ENCODE measurements at regions not wholly inside any gene's neighbourhood (a gene's known extent, or its start where the extent isn't known, plus 50 kb on each side); places are given as distances from the start of the nearest gene placed in this dataset.

DNA sequence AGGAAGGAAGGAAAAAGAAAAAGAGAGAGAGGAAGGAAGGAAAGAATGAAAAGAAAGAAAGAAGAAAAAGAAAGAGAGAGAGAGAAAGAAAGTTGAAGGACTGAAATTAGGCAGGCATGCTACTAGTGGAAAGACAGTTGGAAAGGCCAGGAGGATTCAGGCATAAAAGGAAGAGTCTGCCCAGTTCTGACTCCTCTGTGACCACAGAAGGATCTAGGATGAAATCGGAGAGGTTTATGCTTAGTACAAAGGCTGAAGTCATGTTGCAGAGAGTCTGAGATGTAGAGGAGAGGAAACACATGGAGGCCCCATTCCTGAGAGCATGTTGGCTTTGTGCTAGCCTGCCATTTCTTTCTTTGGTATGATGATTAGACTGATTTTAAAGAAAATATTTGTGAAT, 246.5 kb upstream of the ARGLU1 start:
- H3K9me3 Mint-ChIP-seq: no peaks in the 10 kb centered on the region
- no peaks in the 10 kb centered on the region for H3K36me3 Mint-ChIP-seq (ENCODE audit: low read depth)
- H3K4me1 Mint-ChIP-seq: no peaks in the 10 kb centered on the region
- H3K27me3 Mint-ChIP-seq: no peaks in the 10 kb centered on the region
- CTCF ChIA-PET: no interaction called here
- POLR2A ChIA-PET: no interaction called here
- H3K27ac Mint-ChIP-seq: peak overlapping the region; percentile 16
- no peak for DNase-seq
- H3K4me3 Mint-ChIP-seq: no peak overlapping the region

DNA sequence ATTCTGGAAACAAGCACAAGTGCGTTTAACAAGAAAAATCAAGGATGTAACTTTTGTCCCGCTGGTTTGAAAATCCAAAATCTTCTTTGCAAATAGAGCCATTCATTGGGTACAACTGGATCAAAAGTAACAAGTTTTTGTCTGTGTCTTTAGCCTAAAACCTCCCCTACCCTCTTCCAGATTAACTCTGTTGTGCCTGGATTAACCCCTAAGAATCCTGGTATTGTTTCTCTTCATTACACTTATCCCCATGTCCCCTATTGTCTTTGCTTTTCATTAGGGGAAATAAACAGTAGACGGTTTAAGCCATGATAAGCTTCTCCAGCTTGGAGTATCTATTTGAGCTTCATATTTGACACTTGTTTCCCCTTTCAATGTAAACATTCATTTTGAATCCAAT, 242.1 kb upstream of the ARGLU1 start:
- ChIA-PET POLR2A (no interaction called here), CTCF (no interaction called here)
- H3K9me3 Mint-ChIP-seq: no peaks in the 10 kb centered on the region
- H3K4me1 Mint-ChIP-seq: no peaks in the 10 kb centered on the region
- no peak overlapping the region for H3K4me3 Mint-ChIP-seq
- H3K27me3 Mint-ChIP-seq: no peaks in the 10 kb centered on the region
- no peaks in the 10 kb centered on the region for H3K36me3 Mint-ChIP-seq (ENCODE audit: low read depth)
- no peak overlapping the region for H3K27ac Mint-ChIP-seq
- no peak for DNase-seq

DNA sequence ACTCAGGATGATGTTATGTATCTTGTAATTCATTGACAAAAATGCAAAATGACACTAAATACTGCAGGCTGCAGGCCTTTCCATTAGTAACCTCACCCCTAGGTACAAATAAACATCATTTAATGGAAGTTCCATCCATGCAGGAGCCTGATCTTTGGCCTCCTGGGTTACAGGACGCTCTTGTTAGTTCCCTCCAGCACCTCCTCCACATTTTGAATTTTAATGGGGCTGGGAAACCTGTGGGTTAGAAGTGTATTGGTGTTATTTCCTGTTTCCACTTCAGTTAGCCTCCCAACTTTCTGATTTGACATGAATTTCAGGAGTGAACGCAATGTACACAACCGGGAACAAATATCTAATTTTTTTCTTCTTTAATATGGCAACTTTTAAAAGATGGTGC, 237.1 kb upstream of the ARGLU1 start:
- Mint-ChIP-seq H3K27ac (no peak overlapping the region), H3K4me1 (no peaks in the 10 kb centered on the region), H3K27me3 (no peaks in the 10 kb centered on the region), H3K4me3 (no peak overlapping the region), H3K9me3 (no peaks in the 10 kb centered on the region), H3K36me3 (ENCODE audit: low read depth) (no peaks in the 10 kb centered on the region)
- ChIA-PET POLR2A (no interaction called here), CTCF (no interaction called here)
- DNase-seq: no peak

DNA sequence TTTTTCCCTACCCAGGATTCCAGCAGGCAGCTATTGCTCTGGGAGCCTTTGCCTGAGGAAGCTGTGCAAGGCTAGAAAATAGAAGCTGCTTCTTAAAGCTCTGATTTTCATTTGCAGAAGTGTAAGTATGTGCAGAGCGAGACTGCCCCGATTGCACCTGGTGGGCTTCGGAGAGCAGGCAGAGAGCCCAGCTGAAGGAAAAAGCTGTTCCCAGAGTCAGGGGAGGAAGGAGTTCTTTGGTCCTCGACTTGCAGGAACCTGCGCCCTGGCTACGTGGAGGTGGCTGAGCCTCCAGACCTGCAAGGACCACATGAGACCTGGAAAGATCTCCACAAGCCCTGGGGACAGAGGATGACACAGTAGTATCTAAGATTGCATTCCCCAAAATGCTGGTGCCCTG, 235.0 kb upstream of the ARGLU1 start:
- Mint-ChIP-seq H3K4me3 (no peak overlapping the region), H3K9me3 (no peaks in the 10 kb centered on the region), H3K27ac (no peak overlapping the region), H3K4me1 (no peaks in the 10 kb centered on the region), H3K27me3 (no peaks in the 10 kb centered on the region), H3K36me3 (ENCODE audit: low read depth) (no peaks in the 10 kb centered on the region)
- ChIA-PET POLR2A (no interaction called here), CTCF (no interaction called here)
- DNase-seq: no peak

DNA sequence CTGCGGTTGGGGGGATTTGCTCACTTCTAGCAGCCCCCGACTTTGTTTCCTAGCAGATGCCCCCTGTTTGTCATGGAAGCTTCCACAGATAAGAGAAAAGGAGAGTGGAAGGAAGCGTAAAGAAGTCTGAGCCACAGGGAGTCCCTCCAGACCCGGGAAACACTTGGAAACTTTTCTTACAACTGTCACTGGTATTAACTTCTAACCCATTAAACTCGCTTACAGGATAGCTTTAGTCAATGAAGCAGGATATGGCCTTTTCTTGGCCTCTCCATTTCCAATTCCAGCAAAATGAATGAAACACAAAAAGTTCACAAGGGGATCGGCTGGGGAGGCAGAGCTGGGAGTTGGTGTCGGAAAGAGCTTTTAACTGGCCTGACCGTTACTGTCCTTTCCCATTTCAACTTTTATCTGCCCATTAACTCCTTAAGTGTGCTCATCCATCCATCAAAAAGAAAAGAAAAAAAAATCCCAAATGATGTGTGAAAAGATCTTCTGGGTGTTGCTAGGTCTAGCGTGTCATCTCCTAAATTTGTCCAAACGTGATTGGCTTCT, 231.9 kb upstream of the ARGLU1 start:
- H3K9me3 Mint-ChIP-seq: no peaks in the 10 kb centered on the region
- ChIA-PET CTCF (no interaction called here), POLR2A (no interaction called here)
- H3K4me1 Mint-ChIP-seq: no peaks in the 10 kb centered on the region
- H3K4me3 Mint-ChIP-seq: no peak overlapping the region
- H3K36me3 Mint-ChIP-seq (ENCODE audit: low read depth): no peaks in the 10 kb centered on the region
- H3K27ac Mint-ChIP-seq: no peak overlapping the region
- no peak for DNase-seq
- peaks cover 2% of the 10 kb centered on the region for H3K27me3 Mint-ChIP-seq

DNA sequence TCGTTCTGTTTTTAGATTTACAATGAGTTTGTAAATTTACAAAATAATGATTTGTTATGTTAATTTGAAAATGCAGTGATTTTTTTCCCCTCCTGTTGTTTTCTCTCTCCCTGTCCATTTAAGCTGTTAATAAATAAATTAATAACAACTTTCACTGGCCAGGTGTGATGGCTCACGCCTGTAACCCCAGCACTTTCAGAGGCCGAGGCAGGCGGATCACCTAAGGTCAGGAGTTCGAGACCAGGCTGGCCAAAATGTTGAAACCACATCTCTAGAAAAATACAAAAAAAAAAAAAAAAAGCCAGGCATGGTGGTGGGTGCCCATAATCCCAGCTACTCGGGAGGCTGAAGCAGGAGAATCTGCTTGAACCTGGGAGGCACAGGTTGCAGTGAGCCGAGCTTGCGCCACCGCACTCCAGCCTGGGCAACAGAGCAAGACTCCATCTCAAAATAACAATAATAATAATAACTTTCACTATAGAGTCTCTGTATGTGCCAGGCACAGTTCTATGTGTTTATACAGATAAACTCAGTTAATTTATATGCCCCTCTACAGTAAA, 229.2 kb upstream of the ARGLU1 start:
- Mint-ChIP-seq H3K4me3 (no peak overlapping the region), H3K27me3 (peaks cover 2% of the 10 kb centered on the region), H3K4me1 (no peaks in the 10 kb centered on the region), H3K9me3 (no peaks in the 10 kb centered on the region), H3K36me3 (ENCODE audit: low read depth) (no peaks in the 10 kb centered on the region), H3K27ac (no peak overlapping the region)
- ChIA-PET CTCF (no interaction called here), POLR2A (no interaction called here)
- no peak for DNase-seq

DNA sequence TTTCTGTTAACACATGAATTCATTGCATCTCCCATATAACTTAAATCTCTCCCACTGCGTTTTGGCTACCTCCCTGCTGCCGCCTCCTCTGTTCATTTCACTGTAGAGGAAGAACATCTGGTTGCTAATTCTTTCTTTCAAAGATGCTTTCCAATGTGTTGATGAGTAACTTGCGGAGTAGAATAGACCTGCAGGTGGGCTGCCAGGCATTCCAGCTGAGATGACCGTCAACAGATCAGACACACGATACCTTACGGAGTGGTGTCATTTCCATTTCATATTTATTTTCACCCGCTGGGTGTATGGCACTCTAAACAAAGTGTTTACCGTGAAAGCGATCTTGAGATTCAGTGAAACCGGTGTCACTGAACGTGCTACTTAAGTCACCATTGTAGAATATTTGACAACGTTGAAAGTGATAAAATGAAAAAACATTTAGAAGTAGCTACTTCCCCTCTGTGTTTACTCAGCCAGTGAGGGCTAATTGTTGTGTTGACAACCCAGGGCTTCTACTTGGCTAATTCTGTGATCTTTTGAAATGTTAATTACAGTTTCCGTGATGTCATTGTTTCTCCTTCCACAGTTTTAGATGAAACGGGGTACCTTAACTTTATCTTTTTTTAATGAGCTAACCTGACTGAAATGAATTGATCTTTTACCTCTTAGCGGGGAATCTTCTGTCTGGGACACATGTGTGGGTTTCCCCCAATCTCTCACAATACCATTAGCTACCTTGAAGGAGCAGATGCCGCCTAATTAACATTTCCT, 228.5 kb upstream of the ARGLU1 start:
- Mint-ChIP-seq H3K27me3 (peaks cover 2% of the 10 kb centered on the region), H3K27ac (no peak overlapping the region), H3K36me3 (ENCODE audit: low read depth) (no peaks in the 10 kb centered on the region), H3K4me3 (peak overlapping the region; percentile 34), H3K9me3 (no peaks in the 10 kb centered on the region), H3K4me1 (no peaks in the 10 kb centered on the region)
- ChIA-PET POLR2A (no interaction called here), CTCF (no interaction called here)
- DNase-seq: no peak

DNA sequence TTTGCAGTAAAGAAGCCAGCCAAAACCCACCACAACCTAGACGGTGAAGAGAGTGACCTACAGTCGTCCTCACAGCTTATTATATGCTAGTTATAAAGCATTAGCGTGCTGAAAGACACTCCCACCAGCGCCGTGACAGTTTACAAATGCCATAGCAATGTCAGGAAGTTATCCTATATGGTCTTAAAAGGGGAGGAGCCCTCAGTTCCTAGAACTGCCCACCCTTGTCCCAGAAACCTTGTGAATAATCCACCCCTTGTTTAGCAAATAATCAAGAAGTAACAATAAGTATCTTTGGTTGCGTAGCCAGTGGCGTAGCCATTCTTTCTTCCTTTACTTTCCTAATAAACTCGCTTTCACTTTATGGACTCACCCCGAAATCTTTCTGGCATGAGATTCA, 227.9 kb upstream of the ARGLU1 start:
- no peaks in the 10 kb centered on the region for H3K36me3 Mint-ChIP-seq (ENCODE audit: low read depth)
- ChIA-PET POLR2A (no interaction called here), CTCF (no interaction called here)
- no peak overlapping the region for H3K27ac Mint-ChIP-seq
- H3K27me3 Mint-ChIP-seq: peaks cover 2% of the 10 kb centered on the region
- no peaks in the 10 kb centered on the region for H3K9me3 Mint-ChIP-seq
- no peak for DNase-seq
- H3K4me3 Mint-ChIP-seq: peak overlapping the region; percentile 34
- no peaks in the 10 kb centered on the region for H3K4me1 Mint-ChIP-seq

DNA sequence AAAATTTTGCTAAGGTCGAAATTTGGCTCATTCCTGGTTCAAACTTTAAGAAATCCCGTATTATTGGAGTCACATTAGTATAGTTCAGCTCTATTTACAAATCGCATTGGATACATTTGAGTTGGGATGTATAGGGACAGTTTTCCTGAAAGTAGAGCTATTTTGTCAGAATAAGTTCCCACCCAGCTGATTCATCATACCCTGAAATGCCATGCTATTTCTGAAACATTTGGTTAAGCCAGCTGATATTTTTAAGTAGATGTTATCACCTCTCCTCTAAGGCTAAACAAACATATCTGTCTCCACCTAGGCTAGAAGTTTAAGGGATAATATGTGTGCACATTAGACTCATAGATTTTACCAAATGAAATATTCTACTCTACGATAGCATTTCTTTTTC, 226.2 kb upstream of the ARGLU1 start:
- ChIA-PET POLR2A (no interaction called here), CTCF (no interaction called here)
- H3K36me3 Mint-ChIP-seq (ENCODE audit: low read depth): no peaks in the 10 kb centered on the region
- no peaks in the 10 kb centered on the region for H3K9me3 Mint-ChIP-seq
- no peaks in the 10 kb centered on the region for H3K4me1 Mint-ChIP-seq
- no peak overlapping the region for H3K27ac Mint-ChIP-seq
- H3K4me3 Mint-ChIP-seq: no peak overlapping the region
- no peak for DNase-seq
- peaks cover 2% of the 10 kb centered on the region for H3K27me3 Mint-ChIP-seq

DNA sequence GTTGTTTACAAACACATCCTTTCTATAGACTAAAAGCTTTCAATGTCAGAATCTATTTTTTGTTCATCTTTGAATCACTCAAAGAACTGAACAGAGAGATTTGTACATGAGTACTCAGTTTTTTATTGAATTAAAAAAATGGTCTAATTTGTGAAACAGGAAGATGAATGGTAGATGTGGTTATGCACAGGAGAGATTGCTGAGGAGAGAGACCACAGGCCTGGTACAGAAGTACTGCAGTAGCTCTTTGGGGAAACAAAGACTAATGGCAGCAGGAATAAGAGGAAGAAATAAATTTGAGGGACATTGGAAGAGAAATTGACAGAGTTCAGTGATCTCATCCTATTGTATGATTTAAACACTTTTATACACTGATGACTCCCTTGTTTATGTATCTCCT, 222.0 kb upstream of the ARGLU1 start:
- Mint-ChIP-seq H3K4me3 (no peak overlapping the region), H3K27ac (no peak overlapping the region), H3K36me3 (ENCODE audit: low read depth) (no peaks in the 10 kb centered on the region), H3K9me3 (no peaks in the 10 kb centered on the region), H3K4me1 (no peaks in the 10 kb centered on the region), H3K27me3 (no peaks in the 10 kb centered on the region)
- ChIA-PET POLR2A (no interaction called here), CTCF (no interaction called here)
- DNase-seq: no peak

DNA sequence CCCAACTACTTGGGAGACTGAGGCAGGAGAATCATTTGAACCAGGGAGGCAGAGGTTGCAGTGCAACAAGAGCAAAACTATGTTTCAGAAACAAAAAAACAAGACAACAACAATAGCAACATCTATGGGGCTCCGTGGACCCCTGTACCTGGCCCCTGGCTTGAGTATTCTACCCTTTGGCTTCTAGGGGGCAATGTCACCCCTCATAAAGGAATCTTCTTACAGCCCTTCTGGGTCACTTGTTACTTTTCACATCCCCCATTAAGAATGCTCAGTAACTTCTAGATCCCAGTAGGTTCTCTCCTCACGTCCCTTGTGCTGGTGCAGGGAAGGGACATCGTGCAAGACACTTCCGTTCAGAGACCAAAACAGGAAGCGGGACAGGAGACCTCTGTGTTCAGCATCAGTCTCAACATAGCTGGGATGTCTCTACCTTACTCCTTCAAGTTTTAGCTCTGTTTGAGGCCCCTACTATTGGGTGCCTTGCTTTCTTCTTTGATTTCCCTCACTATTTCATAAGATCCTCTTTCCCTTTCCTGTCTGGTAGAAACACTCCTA, 218.1 kb upstream of the ARGLU1 start:
- H3K27me3 Mint-ChIP-seq: no peaks in the 10 kb centered on the region
- no peak overlapping the region for H3K27ac Mint-ChIP-seq
- ChIA-PET POLR2A (no interaction called here), CTCF (no interaction called here)
- H3K4me1 Mint-ChIP-seq: no peaks in the 10 kb centered on the region
- H3K36me3 Mint-ChIP-seq (ENCODE audit: low read depth): no peaks in the 10 kb centered on the region
- H3K4me3 Mint-ChIP-seq: no peak overlapping the region
- DNase-seq: no peak
- no peaks in the 10 kb centered on the region for H3K9me3 Mint-ChIP-seq

DNA sequence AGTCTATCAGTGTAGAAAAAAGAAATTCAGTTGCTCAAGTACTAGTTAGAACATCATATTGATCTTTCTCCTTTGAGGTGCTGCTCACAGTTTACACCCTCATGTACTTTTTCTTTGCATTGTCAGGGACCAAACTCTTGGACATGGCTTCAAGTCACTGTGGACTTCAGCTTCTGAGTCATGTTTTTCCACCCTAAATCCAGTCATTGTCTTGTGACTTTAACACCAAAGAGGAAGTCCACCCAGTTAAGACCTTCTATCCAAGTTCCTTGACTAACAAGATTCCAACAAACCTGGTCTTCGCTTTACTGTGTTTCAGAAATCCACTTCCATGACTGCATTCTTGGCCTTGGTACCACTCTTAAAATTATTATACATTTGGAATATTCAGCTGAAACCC, 206.7 kb upstream of the ARGLU1 start:
- Mint-ChIP-seq H3K36me3 (ENCODE audit: low read depth) (no peaks in the 10 kb centered on the region), H3K27me3 (no peaks in the 10 kb centered on the region), H3K9me3 (no peaks in the 10 kb centered on the region), H3K27ac (no peak overlapping the region), H3K4me3 (no peak overlapping the region), H3K4me1 (no peaks in the 10 kb centered on the region)
- CTCF ChIA-PET: no interaction called here
- no peak for DNase-seq
- POLR2A ChIA-PET: no interaction called here

DNA sequence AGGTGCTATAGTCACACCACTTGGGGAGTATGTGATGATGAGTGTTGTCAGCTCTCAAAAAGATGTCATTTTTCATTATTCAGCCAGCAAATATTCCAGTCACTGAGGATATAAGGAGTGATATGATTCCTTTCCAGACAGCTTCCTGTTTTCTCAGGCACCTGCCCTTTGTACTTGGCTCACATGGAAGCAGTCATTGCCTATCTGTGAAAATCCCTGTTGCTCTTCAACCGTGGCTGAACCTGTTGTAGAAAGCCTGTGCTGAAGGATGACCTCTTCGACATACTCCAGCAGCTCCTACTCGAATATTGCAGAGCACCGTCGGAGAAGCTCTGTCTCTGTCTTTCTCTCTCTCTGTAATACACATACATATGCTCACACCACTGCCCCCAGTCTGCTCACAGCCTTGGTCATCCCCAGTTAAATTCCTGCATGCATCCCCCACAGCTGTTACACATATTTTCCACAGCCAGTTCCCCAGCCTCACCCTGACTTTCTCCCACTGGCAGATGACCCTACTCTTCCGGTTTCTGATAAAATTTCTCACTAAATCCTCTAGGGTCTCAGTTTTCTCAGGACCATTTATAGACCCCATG, 204.2 kb upstream of the ARGLU1 start:
- H3K4me1 Mint-ChIP-seq: no peaks in the 10 kb centered on the region
- H3K27me3 Mint-ChIP-seq: no peaks in the 10 kb centered on the region
- H3K4me3 Mint-ChIP-seq: no peak overlapping the region
- H3K9me3 Mint-ChIP-seq: no peaks in the 10 kb centered on the region
- H3K27ac Mint-ChIP-seq: no peak overlapping the region
- H3K36me3 Mint-ChIP-seq (ENCODE audit: low read depth): no peaks in the 10 kb centered on the region
- ChIA-PET CTCF (no interaction called here), POLR2A (no interaction called here)
- no peak for DNase-seq

DNA sequence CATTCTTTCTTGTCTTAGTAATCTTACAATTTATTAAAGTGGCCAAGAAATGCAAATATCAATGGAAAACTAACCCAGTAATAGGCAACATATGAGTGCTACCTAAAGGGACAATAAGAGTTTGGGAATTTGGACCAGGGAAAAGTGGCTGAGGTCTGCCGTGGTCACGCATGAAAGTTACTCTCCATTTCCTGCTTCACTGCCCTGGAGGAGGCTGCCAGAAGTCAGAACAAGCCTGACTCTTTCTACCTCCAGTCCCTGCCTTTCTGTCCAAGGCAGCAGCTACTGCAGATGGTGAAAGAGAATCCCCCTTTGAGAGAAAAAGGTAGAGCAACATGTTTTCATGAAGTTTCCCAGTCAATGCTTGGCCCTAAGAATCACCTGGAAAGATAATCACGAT, 201.1 kb upstream of the ARGLU1 start:
- Mint-ChIP-seq H3K9me3 (no peaks in the 10 kb centered on the region), H3K36me3 (ENCODE audit: low read depth) (no peaks in the 10 kb centered on the region), H3K27ac (no peak overlapping the region), H3K27me3 (no peaks in the 10 kb centered on the region), H3K4me3 (no peak overlapping the region), H3K4me1 (no peaks in the 10 kb centered on the region)
- no peak for DNase-seq
- ChIA-PET CTCF (no interaction called here), POLR2A (no interaction called here)
